HG02678 (cell line): ENCODE measurements at regions not wholly inside any gene's neighbourhood (a gene's known extent, or its start where the extent isn't known, plus 50 kb on each side); places are given as distances from the start of the nearest gene placed in this dataset.
"Not testable (repeated sequence)": the region's sequence is repeated elsewhere in the genome, so short reads cannot be mapped to it uniquely, and the experiment has no call there.

Experiments used
- ATAC-seq: cut with Tn5 transposase; IDR thresholded peaks from one replicate; pipeline ENCODE4 v1.9.1; 2021; ENCODE audit warnings: mild to moderate bottlenecking, moderate library complexity; ENCODE audit not compliant: unreplicated experiment

- no peak for ATAC-seq
These were observed 1058.4 kb downstream of the SORCS1 start for GRCh38 chr10:106106114-106106513.

GRCh38 chr10:106089855-106090254, 1074.7 kb downstream of the SORCS1 start:
- ATAC-seq = no peak

- ATAC-seq = no peak
These were observed 1078.1 kb downstream of the SORCS1 start for GRCh38 chr10:106086391-106086790.

- ATAC-seq = no peak
These were observed 1080.9 kb downstream of the SORCS1 start for GRCh38 chr10:106083572-106083971.

GRCh38 chr10:106082865-106083264, 1081.6 kb downstream of the SORCS1 start:
- no peak for ATAC-seq

- ATAC-seq = no peak
These were observed 1085.5 kb downstream of the SORCS1 start for GRCh38 chr10:106078895-106079576.

- no peak for ATAC-seq
These were observed 1088.0 kb downstream of the SORCS1 start for GRCh38 chr10:106076496-106076895.

- no peak for ATAC-seq
These were observed 1111.4 kb downstream of the SORCS1 start for GRCh38 chr10:106053061-106053460.

- no peak for ATAC-seq
These were observed 1120.0 kb downstream of the SORCS1 start for GRCh38 chr10:106044503-106044902.

- ATAC-seq = no peak
These were observed 1120.6 kb downstream of the SORCS1 start for GRCh38 chr10:106043863-106044262.

GRCh38 chr10:106038246-106038645, 1126.3 kb downstream of the SORCS1 start:
- ATAC-seq = no peak

- no peak for ATAC-seq
These were observed 1131.4 kb downstream of the SORCS1 start for GRCh38 chr10:106033065-106033464.

- ATAC-seq = no peak
These were observed 1132.0 kb downstream of the SORCS1 start for GRCh38 chr10:106032450-106033002.

GRCh38 chr10:106027240-106027639, 1137.3 kb downstream of the SORCS1 start:
- no peak for ATAC-seq

GRCh38 chr10:106025208-106025811, 1139.2 kb downstream of the SORCS1 start:
- no peak for ATAC-seq

- no peak for ATAC-seq
These were observed 1141.2 kb downstream of the SORCS1 start for GRCh38 chr10:106023329-106023728.

- not testable (repeated sequence) for ATAC-seq
These were observed 1144.9 kb downstream of the SORCS1 start for GRCh38 chr10:106019559-106019958.

GRCh38 chr10:106015369-106016199, 1148.9 kb downstream of the SORCS1 start:
- not testable (repeated sequence) for ATAC-seq

GRCh38 chr10:106011250-106011649, 1153.3 kb downstream of the SORCS1 start:
- no peak for ATAC-seq

GRCh38 chr10:106000721-106001120, 1163.8 kb downstream of the SORCS1 start:
- no peak for ATAC-seq

- no peak for ATAC-seq
These were observed 1170.9 kb downstream of the SORCS1 start for GRCh38 chr10:105993609-105994008.
